ENCODE measurements at regions not wholly inside any gene's neighbourhood (a gene's known extent, or its start where the extent isn't known, plus 50 kb on each side); places are given as distances from the start of the nearest gene placed in this dataset.

- Histone ChIP-seq H2AFZ (ENCODE audit: low read length) (no peak overlapping the region), H3K27me3 (ENCODE audit: control insufficient read depth, insufficient read depth, low read length) (no peaks in the 10 kb centered on the region), H3K79me2 (ENCODE audit: control insufficient read depth, insufficient read depth, low read length) (no peaks in the 10 kb centered on the region), H4K20me1 (ENCODE audit: control insufficient read depth, extremely low read depth, insufficient read depth, low read length) (no peaks in the 10 kb centered on the region), H3K4me2 (ENCODE audit: extremely low read depth, insufficient read depth, low read length) (no peak overlapping the region), H3K9ac (ENCODE audit: insufficient read depth, low read length) (no peak overlapping the region), H3K36me3 (ENCODE audit: control insufficient read depth, insufficient read depth, low read length) (no peaks in the 10 kb centered on the region), H3K9me3 (ENCODE audit: control insufficient read depth, insufficient read depth, low read depth, low read length) (no peaks in the 10 kb centered on the region), H3K4me3 (replicated peaks in 1 of 4; ENCODE audit: control extremely low read depth in 1 of 4, insufficient read depth in 1 of 4, low read depth in 3 of 4, low read length in 4 of 4) (no peak overlapping the region), H3K4me1 (ENCODE audit: control insufficient read depth, extremely low read depth, insufficient read depth, low read length) (no peaks in the 10 kb centered on the region), H3K27ac (ENCODE audit: insufficient read depth, low read length) (no peak overlapping the region)
- no peak for TF ChIP-seq CTCF (conservative IDR thresholded peaks at IDR 0.05 in 1 of 2, IDR thresholded peaks at IDR 0.05 in 1 of 2; ENCODE audit: low read depth in 1 of 2, low read length in 2 of 2)
- TF ChIP-seq EZH2 (IDR thresholded peaks at IDR 0.05; ENCODE audit: low read length, missing control alignments): no peak
- no peak for DNase-seq (ENCODE audit: low read depth in 2 of 2)
Observed at GRCh38 chr4:154019811-154020210, 230.9 kb upstream of the SFRP2 start.

DNA sequence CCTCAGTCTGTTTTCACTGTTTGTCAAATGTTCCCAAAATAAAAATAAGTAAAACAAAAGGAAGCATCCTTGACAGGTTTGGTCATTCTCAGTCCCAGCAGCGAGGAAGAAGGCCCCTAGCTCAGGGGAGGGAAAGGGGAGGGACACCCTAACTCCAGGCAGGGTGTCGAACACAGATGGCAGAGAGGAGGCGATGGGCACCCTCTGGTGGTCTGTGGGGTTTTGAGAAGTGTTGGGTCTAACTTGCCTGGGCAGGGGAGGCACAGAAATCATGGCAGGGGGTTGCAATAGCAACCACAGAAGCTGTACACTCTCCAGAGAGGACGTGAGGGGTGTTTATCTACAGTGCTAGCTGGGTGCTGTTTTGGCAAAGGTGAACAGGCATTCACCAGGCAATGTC is 229.8 kb upstream of the SFRP2 start:
- H2AFZ ChIP-seq (ENCODE audit: low read length): no peak overlapping the region
- TF ChIP-seq CTCF (conservative IDR thresholded peaks at IDR 0.05 in 1 of 2, IDR thresholded peaks at IDR 0.05 in 1 of 2; ENCODE audit: low read depth in 1 of 2, low read length in 2 of 2): peak in 1 of 2 donors; percentile 2
- no peak for TF ChIP-seq EZH2 (IDR thresholded peaks at IDR 0.05; ENCODE audit: low read length, missing control alignments)
- no peak for DNase-seq (ENCODE audit: low read depth in 2 of 2)
- no peaks in the 10 kb centered on the region for H3K79me2 ChIP-seq (ENCODE audit: control insufficient read depth, insufficient read depth, low read length)
- no peaks in the 10 kb centered on the region for H3K27me3 ChIP-seq (ENCODE audit: control insufficient read depth, insufficient read depth, low read length)
- no peak overlapping the region for H3K4me3 ChIP-seq (replicated peaks in 1 of 4; ENCODE audit: control extremely low read depth in 1 of 4, insufficient read depth in 1 of 4, low read depth in 3 of 4, low read length in 4 of 4)
- H3K4me2 ChIP-seq (ENCODE audit: extremely low read depth, insufficient read depth, low read length): no peak overlapping the region
- H4K20me1 ChIP-seq (ENCODE audit: control insufficient read depth, extremely low read depth, insufficient read depth, low read length): no peaks in the 10 kb centered on the region
- H3K9ac ChIP-seq (ENCODE audit: insufficient read depth, low read length): no peak overlapping the region
- no peak overlapping the region for H3K27ac ChIP-seq (ENCODE audit: insufficient read depth, low read length)
- H3K9me3 ChIP-seq (ENCODE audit: control insufficient read depth, insufficient read depth, low read depth, low read length): no peaks in the 10 kb centered on the region
- no peaks in the 10 kb centered on the region for H3K4me1 ChIP-seq (ENCODE audit: control insufficient read depth, extremely low read depth, insufficient read depth, low read length)
- H3K36me3 ChIP-seq (ENCODE audit: control insufficient read depth, insufficient read depth, low read length): no peaks in the 10 kb centered on the region

GRCh38 chr4:154015578-154015977 is 226.7 kb upstream of the SFRP2 start:
- no peaks in the 10 kb centered on the region for H3K9me3 ChIP-seq (ENCODE audit: control insufficient read depth, insufficient read depth, low read depth, low read length)
- no peaks in the 10 kb centered on the region for H3K36me3 ChIP-seq (ENCODE audit: control insufficient read depth, insufficient read depth, low read length)
- no peak for TF ChIP-seq EZH2 (IDR thresholded peaks at IDR 0.05; ENCODE audit: low read length, missing control alignments)
- no peak for TF ChIP-seq CTCF (conservative IDR thresholded peaks at IDR 0.05 in 1 of 2, IDR thresholded peaks at IDR 0.05 in 1 of 2; ENCODE audit: low read depth in 1 of 2, low read length in 2 of 2)
- no peak overlapping the region for H3K27ac ChIP-seq (ENCODE audit: insufficient read depth, low read length)
- H3K27me3 ChIP-seq (ENCODE audit: control insufficient read depth, insufficient read depth, low read length): no peaks in the 10 kb centered on the region
- no peak overlapping the region for H2AFZ ChIP-seq (ENCODE audit: low read length)
- H3K4me1 ChIP-seq (ENCODE audit: control insufficient read depth, extremely low read depth, insufficient read depth, low read length): no peaks in the 10 kb centered on the region
- H3K79me2 ChIP-seq (ENCODE audit: control insufficient read depth, insufficient read depth, low read length): no peaks in the 10 kb centered on the region
- H3K9ac ChIP-seq (ENCODE audit: insufficient read depth, low read length): no peak overlapping the region
- peak in 1 of 2 donors; percentile 2 for DNase-seq (ENCODE audit: low read depth in 2 of 2)
- no peak overlapping the region for H3K4me2 ChIP-seq (ENCODE audit: extremely low read depth, insufficient read depth, low read length)
- H4K20me1 ChIP-seq (ENCODE audit: control insufficient read depth, extremely low read depth, insufficient read depth, low read length): no peaks in the 10 kb centered on the region
- H3K4me3 ChIP-seq (replicated peaks in 1 of 4; ENCODE audit: control extremely low read depth in 1 of 4, insufficient read depth in 1 of 4, low read depth in 3 of 4, low read length in 4 of 4): no peak overlapping the region
